ENCODE measurements at regions not wholly inside any gene's neighbourhood (a gene's known extent, or its start where the extent isn't known, plus 50 kb on each side); places are given as distances from the start of the nearest gene placed in this dataset.

GRCh38 chr15:94970802-94971201, 739.4 kb downstream of the MCTP2 start:
- no peak overlapping the region for H3K27ac Mint-ChIP-seq (ENCODE audit: low read depth, unreplicated experiment)
- intact Hi-C loops (cut with micrococcal nuclease): no loop called here
- no peaks in the 10 kb centered on the region for H3K9me3 Mint-ChIP-seq (ENCODE audit: unreplicated experiment)
- H3K4me1 Mint-ChIP-seq (ENCODE audit: insufficient read depth, unreplicated experiment): peaks cover 7% of the 10 kb centered on the region
- TF ChIP-seq CTCF (IDR thresholded peaks at IDR 0.05; ENCODE audit: unreplicated experiment): no peak
- no TSS peak for BruUV-seq (replicated peaks)
- no peak for DNase-seq (ENCODE audit: unreplicated experiment)
- H3K4me3 Mint-ChIP-seq (ENCODE audit: unreplicated experiment): no peak overlapping the region
- POLR2A ChIA-PET: no interaction called here
- CTCF ChIA-PET: no interaction called here
- no peaks in the 10 kb centered on the region for H3K27me3 Mint-ChIP-seq (ENCODE audit: insufficient read depth, unreplicated experiment)
- H3K36me3 Mint-ChIP-seq (ENCODE audit: insufficient read depth, unreplicated experiment): no peaks in the 10 kb centered on the region

GRCh38 chr15:94972314-94972713, 741.0 kb downstream of the MCTP2 start:
- no TSS peak for BruUV-seq (replicated peaks)
- Mint-ChIP-seq H3K9me3 (ENCODE audit: unreplicated experiment) (no peaks in the 10 kb centered on the region), H3K27me3 (ENCODE audit: insufficient read depth, unreplicated experiment) (no peaks in the 10 kb centered on the region), H3K4me1 (ENCODE audit: insufficient read depth, unreplicated experiment) (peaks cover 7% of the 10 kb centered on the region), H3K36me3 (ENCODE audit: insufficient read depth, unreplicated experiment) (no peaks in the 10 kb centered on the region), H3K4me3 (ENCODE audit: unreplicated experiment) (no peak overlapping the region), H3K27ac (ENCODE audit: low read depth, unreplicated experiment) (no peak overlapping the region)
- DNase-seq (ENCODE audit: unreplicated experiment): peak; percentile 20
- intact Hi-C loops (cut with micrococcal nuclease): no loop called here
- ChIA-PET POLR2A (interaction anchor here (0.6 kb wide), 1 partner anchor 1866 kb away, joined by 4 read pairs; no protein-coding TSS in a partner anchor), CTCF (no interaction called here)
- TF ChIP-seq CTCF (IDR thresholded peaks at IDR 0.05; ENCODE audit: unreplicated experiment): no peak

- no TSS peak for BruUV-seq (replicated peaks)
- ChIA-PET POLR2A (no interaction called here), CTCF (no interaction called here)
- H3K27ac Mint-ChIP-seq (ENCODE audit: low read depth, unreplicated experiment): no peak overlapping the region
- no peaks in the 10 kb centered on the region for H3K36me3 Mint-ChIP-seq (ENCODE audit: insufficient read depth, unreplicated experiment)
- H3K4me1 Mint-ChIP-seq (ENCODE audit: insufficient read depth, unreplicated experiment): no peaks in the 10 kb centered on the region
- H3K27me3 Mint-ChIP-seq (ENCODE audit: insufficient read depth, unreplicated experiment): no peaks in the 10 kb centered on the region
- no peak overlapping the region for H3K4me3 Mint-ChIP-seq (ENCODE audit: unreplicated experiment)
- intact Hi-C loops (cut with micrococcal nuclease): no loop called here
- peaks cover 17% of the 10 kb centered on the region for H3K9me3 Mint-ChIP-seq (ENCODE audit: unreplicated experiment)
- no peak for TF ChIP-seq CTCF (IDR thresholded peaks at IDR 0.05; ENCODE audit: unreplicated experiment)
- no peak for DNase-seq (ENCODE audit: unreplicated experiment)
These were observed 755.7 kb downstream of the MCTP2 start for GRCh38 chr15:94987085-94987484.

- intact Hi-C loops (cut with micrococcal nuclease): no loop called here
- no peaks in the 10 kb centered on the region for H3K27me3 Mint-ChIP-seq (ENCODE audit: insufficient read depth, unreplicated experiment)
- peaks cover 7% of the 10 kb centered on the region for H3K9me3 Mint-ChIP-seq (ENCODE audit: unreplicated experiment)
- ChIA-PET POLR2A (no interaction called here), CTCF (interaction anchor here (0.7 kb wide), 1 partner anchor 1278 kb away, joined by 3 read pairs; no protein-coding TSS in a partner anchor)
- DNase-seq (ENCODE audit: unreplicated experiment): no peak
- no peak overlapping the region for H3K27ac Mint-ChIP-seq (ENCODE audit: low read depth, unreplicated experiment)
- TF ChIP-seq CTCF (IDR thresholded peaks at IDR 0.05; ENCODE audit: unreplicated experiment): no peak
- H3K4me1 Mint-ChIP-seq (ENCODE audit: insufficient read depth, unreplicated experiment): no peaks in the 10 kb centered on the region
- H3K4me3 Mint-ChIP-seq (ENCODE audit: unreplicated experiment): no peak overlapping the region
- H3K36me3 Mint-ChIP-seq (ENCODE audit: insufficient read depth, unreplicated experiment): no peaks in the 10 kb centered on the region
- no TSS peak for BruUV-seq (replicated peaks)
These were observed 760.4 kb downstream of the MCTP2 start for GRCh38 chr15:94991718-94992117.

Data from MCF 10A (cell line).